Keratinocyte (primary cell): ENCODE measurements at regions not wholly inside any gene's neighbourhood (a gene's known extent, or its start where the extent isn't known, plus 50 kb on each side); places are given as distances from the start of the nearest gene placed in this dataset.
"Not testable (repeated sequence)": the region's sequence is repeated elsewhere in the genome, so short reads cannot be mapped to it uniquely, and the experiment has no call there.

ENCODE experiments used
- DNase-seq: peaks from one replicate; pipeline ENCODE4 v3.0.0-alpha.2; 2011; ENCODE audit warnings: low read depth, missing footprints, low spot score
- FAIRE-seq: peaks from 2 replicates; lab custom pipeline; 2011; peaks lifted over from hg19 to GRCh38; lab: Jason Lieb, UNC
- H2AFZ ChIP-seq: 2 replicates; pipeline ENCODE4 v1.6.0; 2012; ENCODE audit warnings: low read length, control low read depth, inconsistent platforms; ENCODE audit not compliant: control insufficient read depth
- H3K27ac ChIP-seq: 2 replicates; pipeline ENCODE4 v1.5.1; 2011; ENCODE audit warnings: low read length; ENCODE audit not compliant: control insufficient read depth, insufficient read depth
- H3K27me3 ChIP-seq: 3 replicates; pipeline ENCODE4 v1.6.0; 2011; ENCODE audit warnings: low read length; ENCODE audit not compliant: control insufficient read depth, insufficient read depth; ENCODE audit errors: extremely low read depth
- H3K36me3 ChIP-seq, 2 experiments: 2 replicates in 1 of 2; 3 replicates in 1 of 2; pipeline ENCODE4 v1.5.1; 2011; ENCODE audit warnings: low read length in 2 of 2, mild to moderate bottlenecking in 1 of 2; ENCODE audit not compliant: control insufficient read depth in 2 of 2, insufficient read depth in 2 of 2; ENCODE audit errors: extremely low read depth in 1 of 2
- H3K4me1 ChIP-seq: 3 replicates; pipeline ENCODE4 v1.5.1; 2011; ENCODE audit warnings: low read length; ENCODE audit not compliant: control insufficient read depth, insufficient read depth; ENCODE audit errors: extremely low read depth
- H3K4me2 ChIP-seq: 3 replicates; pipeline ENCODE4 v1.6.0; 2011; ENCODE audit warnings: low read depth, low read length; ENCODE audit not compliant: control insufficient read depth, insufficient read depth; ENCODE audit errors: extremely low read depth
- H3K4me3 ChIP-seq, 3 experiments: fragments of 200-600 bp in 1 of 3; sonication (generic) in 1 of 3; 2 replicates in 2 of 3; 3 replicates in 1 of 3; pipeline ENCODE4 v1.5.1; 2011 to 2016; ENCODE audit warnings: low read length in 3 of 3, mild to moderate bottlenecking in 3 of 3, control low read depth in 2 of 3, inconsistent platforms in 1 of 3, low read depth in 1 of 3, mixed read lengths in 1 of 3, mixed run types in 1 of 3, moderate library complexity in 1 of 3; ENCODE audit not compliant: control insufficient read depth in 2 of 3, insufficient read depth in 2 of 3; ENCODE audit errors: extremely low read depth in 1 of 3
- H3K79me2 ChIP-seq: 2 replicates; pipeline ENCODE4 v1.6.0; 2012; ENCODE audit warnings: low read length; ENCODE audit not compliant: control insufficient read depth, insufficient read depth
- H3K9ac ChIP-seq: 3 replicates; pipeline ENCODE4 v1.6.0; 2011; ENCODE audit warnings: low read length; ENCODE audit not compliant: control insufficient read depth, insufficient read depth; ENCODE audit errors: extremely low read depth
- H3K9me1 ChIP-seq: 3 replicates; pipeline ENCODE4 v1.6.0; 2011; ENCODE audit warnings: low read length; ENCODE audit not compliant: control insufficient read depth, insufficient read depth; ENCODE audit errors: extremely low read depth
- H3K9me3 ChIP-seq: 2 replicates; pipeline ENCODE4 v1.5.1; 2012; ENCODE audit warnings: low read depth, low read length; ENCODE audit not compliant: control insufficient read depth
- H4K20me1 ChIP-seq: 3 replicates; pipeline ENCODE4 v1.6.0; 2011; ENCODE audit warnings: low read length; ENCODE audit not compliant: control insufficient read depth, insufficient read depth; ENCODE audit errors: extremely low read depth
- CTCF ChIP-seq, 3 experiments: IDR thresholded peaks in 1 of 3; conservative IDR thresholded peaks in 1 of 3; optimal IDR thresholded peaks in 1 of 3; 2 replicates in 2 of 3; 3 replicates in 1 of 3; pipeline versions ENCODE3 to v1.5.1; 2011; ENCODE audit warnings: low read length in 3 of 3, mild to moderate bottlenecking in 3 of 3, moderate library complexity in 2 of 3, control low read depth in 1 of 3, inconsistent platforms in 1 of 3; ENCODE audit not compliant: insufficient read depth in 2 of 3; ENCODE audit errors: extremely low read depth in 1 of 3
- EZH2 ChIP-seq: IDR thresholded peaks from one replicate; pipeline ENCODE4 v1.6.1; 2012; ENCODE audit warnings: inconsistent platforms, mild to moderate bottlenecking, low read length, moderate library complexity
- dilution Hi-C: fragments of 300-500 bp; cut with MboI; formaldehyde crosslinking; loops from one replicate; pipeline ENCODE4 v1.7.0; 2020; ENCODE audit warnings: low sequenced_read_pairs; ENCODE audit not compliant: extremely low pct_ligation_motif_present

- Histone ChIP-seq H3K4me3 (no peak overlapping the region), H3K9ac (no peak overlapping the region), H2AFZ (no peak overlapping the region), H3K27me3 (no peaks in the 10 kb centered on the region), H4K20me1 (no peaks in the 10 kb centered on the region), H3K36me3 (no peaks in the 10 kb centered on the region), H3K4me2 (no peak overlapping the region), H3K27ac (no peak overlapping the region), H3K4me1 (no peaks in the 10 kb centered on the region), H3K79me2 (no peaks in the 10 kb centered on the region), H3K9me3 (no peaks in the 10 kb centered on the region), H3K9me1 (no peaks in the 10 kb centered on the region)
- DNase-seq (no peak), FAIRE-seq (no peak)
- dilution Hi-C loops: no loop called here
- TF ChIP-seq CTCF (optimal IDR thresholded peaks at IDR 0.05 in 1 of 3, IDR thresholded peaks at IDR 0.05 in 1 of 3, conservative IDR thresholded peaks at IDR 0.05 in 1 of 3; ENCODE audit: extremely low read depth in 1 of 3, insufficient read depth in 2 of 3, low read length in 3 of 3): no peak
- TF ChIP-seq EZH2: no peak
Observed at GRCh38 chr11:49442669-49443068, 234.3 kb upstream of the FOLH1 start.

- FAIRE-seq, H3K79me2 ChIP-seq, H3K4me2 ChIP-seq, H3K9me3 ChIP-seq, H4K20me1 ChIP-seq, DNase-seq, H3K27ac ChIP-seq, H3K36me3 ChIP-seq, dilution Hi-C loops, H2AFZ ChIP-seq, H3K9me1 ChIP-seq, H3K27me3 ChIP-seq, H3K4me1 ChIP-seq, H3K9ac ChIP-seq, H3K4me3 ChIP-seq: not testable (repeated sequence)
Observed at GRCh38 chr11:49439901-49440300, 231.5 kb upstream of the FOLH1 start.

- FAIRE-seq, dilution Hi-C loops, H3K4me3 ChIP-seq, H3K9me1 ChIP-seq, H3K9me3 ChIP-seq, H3K36me3 ChIP-seq, H3K27me3 ChIP-seq, H3K4me1 ChIP-seq, H3K79me2 ChIP-seq, H3K9ac ChIP-seq, H3K27ac ChIP-seq, H3K4me2 ChIP-seq, H4K20me1 ChIP-seq, DNase-seq, H2AFZ ChIP-seq: not testable (repeated sequence)
Observed at GRCh38 chr11:49434308-49434707, 225.9 kb upstream of the FOLH1 start.
